ENCODE measurements at regions not wholly inside any gene's neighbourhood (a gene's known extent, or its start where the extent isn't known, plus 50 kb on each side); places are given as distances from the start of the nearest gene placed in this dataset.

DNA sequence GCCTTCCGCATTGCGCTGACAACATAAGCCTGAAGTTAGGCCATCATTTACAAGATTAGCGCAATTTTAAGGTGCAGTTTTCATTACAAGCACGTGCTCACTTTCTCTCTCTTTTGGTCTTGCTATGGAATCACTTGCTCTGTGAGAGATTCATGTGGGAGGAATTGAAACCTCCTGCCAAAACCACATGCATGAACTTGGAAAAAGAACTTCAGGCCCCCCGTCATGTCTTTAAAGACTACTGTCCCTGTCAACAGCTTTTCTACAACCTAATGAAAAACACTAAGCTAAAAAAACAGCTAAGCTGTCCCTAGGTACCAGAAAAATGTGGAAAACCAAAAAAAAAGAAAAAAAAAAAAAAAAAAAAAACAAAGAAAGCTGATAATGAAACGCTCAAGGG lies 1707.6 kb upstream of the RAG2 start:
- Mint-ChIP-seq H3K9me3 (peaks cover 6% of the 10 kb centered on the region), H3K4me3 (no peak overlapping the region), H3K36me3 (ENCODE audit: low read depth) (no peaks in the 10 kb centered on the region), H3K27me3 (no peaks in the 10 kb centered on the region), H3K4me1 (ENCODE audit: low read depth) (no peaks in the 10 kb centered on the region), H3K27ac (no peak overlapping the region)

DNA sequence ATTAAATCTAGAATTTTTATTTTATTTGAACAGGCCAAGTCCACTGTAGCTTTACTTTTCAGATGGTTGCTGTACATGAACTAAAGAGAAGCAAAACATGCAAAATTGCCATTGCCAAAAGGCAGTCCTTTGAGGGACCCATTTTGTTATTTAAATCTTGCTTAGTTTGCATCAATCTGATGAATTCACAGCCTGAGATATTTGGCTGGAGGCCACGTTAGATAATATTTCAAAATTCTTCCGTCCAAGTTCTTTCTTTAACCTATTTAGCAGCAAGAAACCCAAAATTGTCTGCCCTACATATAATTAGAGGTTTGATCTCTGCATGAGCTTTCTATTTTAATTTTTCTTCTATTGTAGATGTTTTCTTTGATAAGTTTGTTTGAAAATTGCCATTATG lies 1706.9 kb upstream of the RAG2 start:
- Mint-ChIP-seq H3K4me1 (ENCODE audit: low read depth) (no peaks in the 10 kb centered on the region), H3K36me3 (ENCODE audit: low read depth) (no peaks in the 10 kb centered on the region), H3K27me3 (no peaks in the 10 kb centered on the region), H3K27ac (no peak overlapping the region), H3K4me3 (no peak overlapping the region), H3K9me3 (peaks cover 6% of the 10 kb centered on the region)

DNA sequence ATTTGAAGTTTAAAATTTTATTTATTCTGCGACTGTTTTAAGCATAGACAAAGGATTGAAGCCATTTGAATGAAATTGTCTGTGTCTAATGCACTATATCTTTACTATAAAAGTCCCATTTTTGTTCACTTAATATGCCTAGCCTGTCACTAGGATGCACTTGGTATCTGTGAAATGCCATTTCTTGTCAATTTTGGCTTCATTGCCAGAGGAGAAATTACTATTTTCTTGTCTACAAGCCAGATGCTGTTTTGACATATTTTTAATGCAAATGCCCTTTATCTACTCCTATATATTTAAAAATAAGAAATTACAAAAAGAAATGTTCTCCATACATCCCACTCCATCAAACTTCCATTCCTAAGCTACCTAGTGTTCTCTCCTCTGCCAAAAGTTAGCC lies 1704.5 kb upstream of the RAG2 start:
- Mint-ChIP-seq H3K27ac (no peak overlapping the region), H3K4me3 (no peak overlapping the region), H3K27me3 (no peaks in the 10 kb centered on the region), H3K9me3 (peaks cover 6% of the 10 kb centered on the region), H3K4me1 (ENCODE audit: low read depth) (no peaks in the 10 kb centered on the region), H3K36me3 (ENCODE audit: low read depth) (no peaks in the 10 kb centered on the region)

DNA sequence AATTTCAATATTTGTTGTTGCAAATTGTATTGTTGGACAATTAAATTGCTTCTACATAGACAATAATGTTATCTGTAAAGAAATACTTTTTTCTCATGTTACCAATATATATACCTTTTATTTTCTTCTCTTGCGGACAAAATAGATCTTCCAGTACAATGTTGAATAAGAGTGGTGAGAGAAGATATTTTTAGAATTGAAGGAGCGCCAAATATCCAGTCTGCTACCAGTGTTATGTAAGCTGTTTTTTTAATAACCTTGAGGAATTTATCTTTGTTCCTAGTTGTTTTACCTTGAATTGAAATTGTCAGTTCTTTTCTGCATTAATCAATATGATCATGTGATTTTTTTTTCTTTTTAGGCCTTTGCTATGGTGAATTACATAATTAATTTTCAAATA lies 1702.5 kb upstream of the RAG2 start:
- Mint-ChIP-seq H3K36me3 (ENCODE audit: low read depth) (no peaks in the 10 kb centered on the region), H3K27me3 (no peaks in the 10 kb centered on the region), H3K9me3 (peaks cover 13% of the 10 kb centered on the region), H3K27ac (no peak overlapping the region), H3K4me1 (ENCODE audit: low read depth) (no peaks in the 10 kb centered on the region), H3K4me3 (no peak overlapping the region)

DNA sequence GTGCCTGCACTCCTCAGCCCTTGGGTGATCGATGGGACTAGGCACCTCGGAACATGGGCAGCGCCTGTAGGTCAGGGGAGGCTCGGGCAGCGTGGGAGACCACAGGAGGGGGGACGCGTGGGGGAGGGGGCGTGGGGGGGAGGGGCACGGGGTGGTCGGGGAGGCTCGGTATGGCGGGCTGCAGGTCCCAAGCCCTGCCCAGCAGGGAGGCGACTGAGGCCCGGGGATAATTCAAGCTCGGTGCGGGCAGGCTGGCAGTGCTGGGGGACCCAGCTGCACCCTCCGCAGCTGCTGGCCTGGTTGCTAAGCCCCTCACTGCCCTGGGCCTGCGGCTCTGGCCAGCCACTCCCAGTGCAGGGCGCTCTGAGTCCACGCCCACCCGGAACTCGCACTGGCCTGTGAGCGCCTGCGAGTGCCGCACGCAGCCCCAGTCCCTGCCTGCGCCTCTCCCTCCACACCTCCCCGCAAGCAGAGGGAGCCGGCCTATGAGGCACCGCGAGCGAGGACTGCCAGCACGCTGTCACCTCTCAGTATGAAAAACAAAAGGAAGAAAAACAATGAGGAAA lies 1698.3 kb upstream of the RAG2 start:
- H3K9me3 Mint-ChIP-seq = peaks cover 24% of the 10 kb centered on the region
- no peak overlapping the region for H3K27ac Mint-ChIP-seq
- H3K4me1 Mint-ChIP-seq (ENCODE audit: low read depth) = no peaks in the 10 kb centered on the region
- H3K27me3 Mint-ChIP-seq = no peaks in the 10 kb centered on the region
- H3K36me3 Mint-ChIP-seq (ENCODE audit: low read depth) = no peaks in the 10 kb centered on the region
- H3K4me3 Mint-ChIP-seq = no peak overlapping the region

DNA sequence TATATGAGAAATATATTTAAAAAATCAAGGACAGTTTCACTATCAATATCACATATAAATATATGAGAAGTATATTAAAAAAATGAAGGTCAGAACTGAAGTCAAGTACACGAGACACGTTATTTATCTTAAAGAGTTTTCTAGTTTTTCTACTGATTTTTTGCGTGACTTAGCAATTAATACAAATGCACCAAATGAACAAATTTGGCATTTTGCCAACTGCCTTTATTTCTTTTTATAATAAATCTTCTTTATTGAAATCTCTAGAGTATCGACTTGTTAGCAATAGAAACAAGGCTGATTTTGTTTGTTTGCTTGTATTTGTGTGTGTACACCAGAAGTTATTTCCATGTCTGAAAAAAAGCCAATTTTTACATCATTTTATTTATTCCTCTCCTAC lies 1684.7 kb upstream of the RAG2 start:
- Mint-ChIP-seq H3K27me3 (no peaks in the 10 kb centered on the region), H3K4me3 (no peak overlapping the region), H3K9me3 (peaks cover 4% of the 10 kb centered on the region), H3K36me3 (ENCODE audit: low read depth) (no peaks in the 10 kb centered on the region), H3K4me1 (ENCODE audit: low read depth) (no peaks in the 10 kb centered on the region), H3K27ac (no peak overlapping the region)

DNA sequence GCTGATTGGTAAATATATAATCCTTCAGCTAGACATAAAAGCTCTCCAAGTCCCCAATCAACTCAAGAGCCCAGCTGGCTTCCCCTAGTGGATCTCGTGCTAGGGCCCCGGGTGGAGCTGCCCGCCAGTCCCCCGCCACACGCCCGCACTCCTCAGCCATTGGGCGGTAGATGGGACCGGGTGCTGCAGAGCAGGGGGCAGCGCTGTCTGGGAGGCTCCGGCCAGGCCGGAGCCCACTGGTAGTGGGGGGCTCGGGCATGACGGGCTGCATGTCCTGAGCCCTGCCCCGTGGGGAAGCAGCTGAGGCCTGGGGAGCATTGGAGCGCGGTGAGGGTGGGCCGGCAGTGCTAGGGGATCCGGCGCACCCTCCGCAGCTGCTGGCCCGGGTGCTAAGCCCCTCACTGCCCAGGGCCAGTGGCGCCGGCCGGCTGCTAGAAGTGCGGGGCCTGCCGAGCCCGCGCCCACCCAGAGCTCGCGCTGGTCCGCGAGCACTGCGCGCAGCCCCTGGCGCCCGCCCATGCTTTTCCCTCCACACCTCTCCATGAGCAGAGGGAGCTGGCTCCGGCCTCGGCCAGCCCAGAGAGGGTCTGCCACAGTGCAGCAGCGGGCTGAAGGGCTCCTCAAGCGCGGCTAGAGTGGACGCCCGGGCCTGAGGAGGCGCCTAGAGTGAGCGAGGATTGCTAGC lies 1680.6 kb upstream of the RAG2 start:
- Mint-ChIP-seq H3K4me3 (no peak overlapping the region), H3K27me3 (no peaks in the 10 kb centered on the region)

DNA sequence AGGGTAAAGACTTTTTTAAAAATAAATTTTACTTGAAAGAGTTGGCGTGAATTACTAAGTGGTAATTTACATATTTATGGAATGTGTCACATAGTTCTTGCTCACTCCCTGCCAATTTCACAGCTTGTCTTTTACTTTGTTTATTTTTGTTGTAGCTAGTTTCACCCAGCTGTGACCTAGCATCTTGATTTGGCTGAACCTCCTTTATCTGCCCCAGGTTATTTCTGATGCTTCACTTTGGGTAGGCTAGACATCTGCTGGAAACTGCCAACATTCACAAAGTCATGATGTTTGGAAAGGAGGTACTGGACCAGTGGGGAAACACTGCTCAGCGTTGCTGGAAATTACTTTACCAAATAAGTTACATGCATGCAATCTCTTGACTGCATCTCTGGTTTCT lies 1676.0 kb upstream of the RAG2 start:
- no peaks in the 10 kb centered on the region for H3K4me1 Mint-ChIP-seq (ENCODE audit: low read depth)
- peaks cover 3% of the 10 kb centered on the region for H3K9me3 Mint-ChIP-seq
- no peak overlapping the region for H3K4me3 Mint-ChIP-seq
- no peaks in the 10 kb centered on the region for H3K27me3 Mint-ChIP-seq
- H3K27ac Mint-ChIP-seq = no peak overlapping the region
- no peaks in the 10 kb centered on the region for H3K36me3 Mint-ChIP-seq (ENCODE audit: low read depth)

More for the DNA sequence above, 1680.6 kb upstream of the RAG2 start:
- no peaks in the 10 kb centered on the region for H3K4me1 Mint-ChIP-seq (ENCODE audit: low read depth)
- H3K9me3 Mint-ChIP-seq = peaks cover 4% of the 10 kb centered on the region
- H3K27ac Mint-ChIP-seq = no peak overlapping the region
- H3K36me3 Mint-ChIP-seq (ENCODE audit: low read depth) = no peaks in the 10 kb centered on the region

DNA sequence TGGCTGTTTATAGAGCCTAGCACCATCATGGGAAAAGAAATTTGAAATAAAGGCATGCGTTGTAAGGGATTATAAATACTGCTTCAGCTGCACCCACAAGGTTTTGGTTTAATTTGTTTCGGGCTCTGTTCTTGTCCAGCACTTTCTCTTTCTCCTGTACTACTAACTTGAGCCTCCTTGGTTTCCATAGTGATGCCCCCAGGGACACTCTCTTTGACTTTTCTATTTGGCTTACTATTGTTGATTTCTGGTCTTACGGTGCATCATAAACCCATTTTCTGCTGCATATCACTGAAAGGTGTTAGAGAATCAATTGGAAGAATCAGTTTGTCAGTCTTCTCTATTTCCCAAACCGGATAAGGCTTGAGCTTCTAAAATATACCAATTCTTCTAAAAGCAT lies 1674.3 kb upstream of the RAG2 start:
- Mint-ChIP-seq H3K36me3 (ENCODE audit: low read depth) (no peaks in the 10 kb centered on the region), H3K4me3 (no peak overlapping the region), H3K4me1 (ENCODE audit: low read depth) (no peaks in the 10 kb centered on the region), H3K27ac (no peak overlapping the region), H3K9me3 (peaks cover 3% of the 10 kb centered on the region), H3K27me3 (no peaks in the 10 kb centered on the region)

DNA sequence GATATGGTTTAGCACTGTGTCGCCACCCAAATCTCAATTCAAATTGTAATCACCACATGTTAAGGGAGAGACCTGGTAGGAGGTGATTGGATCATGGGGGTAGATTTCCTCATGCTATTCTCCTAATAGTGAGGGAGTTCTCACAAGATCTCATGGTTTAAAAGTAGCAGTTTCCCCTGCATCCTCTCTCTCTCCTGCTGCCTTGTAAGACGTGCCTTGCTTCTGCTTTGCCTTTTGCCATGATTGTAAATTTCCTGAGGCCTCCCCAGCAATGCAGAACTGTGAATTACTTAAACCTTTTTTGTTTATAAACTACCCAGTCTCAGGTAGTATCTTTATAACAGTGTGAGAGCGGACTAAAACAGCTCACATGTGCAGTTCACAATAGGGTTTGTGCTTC lies 1668.7 kb upstream of the RAG2 start:
- Mint-ChIP-seq H3K9me3 (peaks cover 3% of the 10 kb centered on the region), H3K36me3 (ENCODE audit: low read depth) (no peaks in the 10 kb centered on the region), H3K4me3 (no peak overlapping the region), H3K27me3 (no peaks in the 10 kb centered on the region), H3K4me1 (ENCODE audit: low read depth) (no peaks in the 10 kb centered on the region), H3K27ac (no peak overlapping the region)

DNA sequence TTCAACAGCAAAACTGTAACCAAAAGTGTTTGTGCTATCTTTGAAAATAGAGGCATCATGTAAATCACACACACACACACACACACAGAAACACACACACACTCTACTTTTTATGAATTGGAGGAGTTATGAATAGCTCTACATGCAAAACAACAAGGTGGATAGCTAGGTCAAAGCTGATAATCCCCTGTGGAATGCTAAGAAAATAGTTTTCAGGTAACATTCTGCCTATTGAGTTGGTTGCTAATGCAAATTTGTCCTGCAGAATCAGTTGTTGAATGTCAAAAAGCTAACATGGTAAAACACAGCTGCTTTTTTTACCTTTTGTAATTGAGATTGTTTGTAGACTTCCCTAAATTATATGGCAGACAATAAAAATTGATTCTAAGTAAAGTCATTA lies 1658.4 kb upstream of the RAG2 start:
- H3K27ac Mint-ChIP-seq = no peak overlapping the region
- no peaks in the 10 kb centered on the region for H3K27me3 Mint-ChIP-seq
- H3K4me1 Mint-ChIP-seq (ENCODE audit: low read depth) = no peaks in the 10 kb centered on the region
- H3K4me3 Mint-ChIP-seq = no peak overlapping the region
- H3K9me3 Mint-ChIP-seq = peaks cover 9% of the 10 kb centered on the region
- no peaks in the 10 kb centered on the region for H3K36me3 Mint-ChIP-seq (ENCODE audit: low read depth)

DNA sequence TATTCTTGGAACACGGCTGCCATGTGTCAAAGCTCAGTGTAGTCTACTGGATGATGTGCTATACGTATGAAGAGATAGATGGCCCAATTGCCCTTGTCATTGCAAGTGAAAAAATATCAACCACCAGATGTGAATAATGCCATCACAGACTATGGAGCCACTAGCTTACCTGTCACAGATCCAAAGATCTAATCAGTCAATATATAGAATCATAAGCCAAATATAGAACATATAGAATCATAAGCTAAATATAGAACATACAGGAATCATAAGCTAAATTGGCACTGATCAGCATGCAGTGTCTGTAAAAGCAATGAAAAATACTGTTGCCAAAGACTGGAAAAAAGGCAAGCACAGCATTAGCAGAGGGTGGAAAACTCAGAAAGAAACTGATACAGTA lies 1656.9 kb upstream of the RAG2 start:
- no peaks in the 10 kb centered on the region for H3K36me3 Mint-ChIP-seq (ENCODE audit: low read depth)

DNA sequence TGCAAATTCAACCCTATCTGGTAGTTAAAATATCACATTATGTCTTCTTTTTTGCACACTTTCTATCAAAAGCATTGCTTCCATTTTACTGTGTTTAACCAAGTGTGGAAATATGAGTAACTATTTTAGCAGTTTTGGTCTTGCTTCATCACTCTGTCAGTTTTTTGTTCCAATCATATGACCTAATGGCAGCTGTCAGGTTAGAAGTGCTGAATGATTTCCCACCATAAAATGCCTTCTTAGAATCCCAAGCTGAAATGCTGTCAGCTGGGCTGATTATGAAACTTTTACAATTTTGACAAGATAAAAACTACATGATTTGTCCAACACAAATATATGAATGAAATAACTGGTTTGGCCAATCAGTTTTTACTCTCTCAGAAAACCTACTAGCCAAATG lies 1654.6 kb upstream of the RAG2 start:
- Mint-ChIP-seq H3K4me3 (no peak overlapping the region), H3K4me1 (ENCODE audit: low read depth) (no peaks in the 10 kb centered on the region), H3K36me3 (ENCODE audit: low read depth) (no peaks in the 10 kb centered on the region), H3K27ac (no peak overlapping the region), H3K9me3 (no peaks in the 10 kb centered on the region), H3K27me3 (no peaks in the 10 kb centered on the region)

More for the DNA sequence above, 1656.9 kb upstream of the RAG2 start:
- H3K27me3 Mint-ChIP-seq = no peaks in the 10 kb centered on the region
- no peaks in the 10 kb centered on the region for H3K4me1 Mint-ChIP-seq (ENCODE audit: low read depth)
- H3K4me3 Mint-ChIP-seq = no peak overlapping the region
- peaks cover 3% of the 10 kb centered on the region for H3K9me3 Mint-ChIP-seq
- no peak overlapping the region for H3K27ac Mint-ChIP-seq

DNA sequence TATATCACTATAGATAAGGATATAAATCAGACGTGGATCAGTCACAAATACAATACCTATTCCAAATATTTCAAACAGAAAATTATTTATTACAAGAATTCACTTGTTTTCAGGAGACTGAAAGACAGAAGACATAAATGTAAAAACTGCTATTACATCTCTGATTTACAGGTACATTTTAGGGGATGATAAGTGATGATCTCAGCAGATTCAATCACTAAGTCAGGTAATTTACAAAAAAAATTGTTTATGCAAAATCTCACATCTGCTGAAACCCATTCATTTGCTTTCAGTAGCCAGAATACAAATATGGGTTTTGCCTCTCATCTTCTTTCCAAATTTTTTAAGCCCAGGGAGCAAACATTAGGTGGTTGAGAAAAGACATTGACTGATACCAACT lies 1648.4 kb upstream of the RAG2 start:
- peaks cover 14% of the 10 kb centered on the region for H3K9me3 Mint-ChIP-seq
- H3K27me3 Mint-ChIP-seq = no peaks in the 10 kb centered on the region
- H3K4me1 Mint-ChIP-seq (ENCODE audit: low read depth) = no peaks in the 10 kb centered on the region
- no peak overlapping the region for H3K4me3 Mint-ChIP-seq
- H3K36me3 Mint-ChIP-seq (ENCODE audit: low read depth) = no peaks in the 10 kb centered on the region
- H3K27ac Mint-ChIP-seq = no peak overlapping the region

DNA sequence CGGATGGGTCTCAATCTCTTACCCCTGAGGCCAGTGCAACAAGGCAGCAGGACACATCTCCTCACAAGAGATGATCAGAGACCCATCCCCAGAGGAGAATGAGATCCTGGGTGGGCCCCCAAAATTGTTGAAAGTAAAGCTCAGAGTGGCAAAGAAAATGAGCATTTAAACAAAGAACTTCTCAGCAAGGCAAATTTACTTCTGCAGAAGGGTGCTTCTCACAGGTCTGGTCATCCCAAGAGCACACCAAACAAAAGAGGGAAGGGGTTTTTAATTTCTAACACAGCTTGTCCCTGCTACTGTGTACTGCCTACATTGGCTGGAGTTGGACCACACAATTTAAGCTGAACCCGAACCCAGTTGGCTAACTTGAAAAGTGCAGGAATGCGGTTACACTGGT lies 1628.6 kb upstream of the RAG2 start:
- Mint-ChIP-seq H3K27me3 (no peaks in the 10 kb centered on the region), H3K27ac (no peak overlapping the region)

DNA sequence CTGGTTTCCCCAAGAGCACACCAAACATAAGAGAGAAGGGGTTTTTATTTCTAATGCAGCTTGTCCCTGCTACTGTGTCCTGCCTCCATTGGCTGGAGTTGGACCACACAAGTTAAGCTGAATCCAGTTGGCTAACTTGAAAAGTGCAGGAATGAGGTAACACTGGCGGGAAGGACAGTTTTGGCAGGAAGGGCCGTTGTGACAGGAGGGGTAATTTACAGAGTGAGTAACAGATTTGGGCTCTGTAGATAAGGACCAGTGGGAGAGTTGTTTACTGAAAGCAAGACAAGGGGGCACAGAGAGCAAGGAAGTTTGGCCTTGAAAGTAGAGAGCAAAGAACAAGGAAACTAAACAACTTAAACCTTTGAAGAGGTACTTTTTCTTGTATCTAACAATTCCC lies 1623.3 kb upstream of the RAG2 start:
- peaks cover 29% of the 10 kb centered on the region for H3K9me3 Mint-ChIP-seq
- no peaks in the 10 kb centered on the region for H3K4me1 Mint-ChIP-seq (ENCODE audit: low read depth)
- no peak overlapping the region for H3K27ac Mint-ChIP-seq
- H3K4me3 Mint-ChIP-seq = no peak overlapping the region
- no peaks in the 10 kb centered on the region for H3K27me3 Mint-ChIP-seq
- H3K36me3 Mint-ChIP-seq (ENCODE audit: low read depth) = no peaks in the 10 kb centered on the region

More for the DNA sequence above, 1628.6 kb upstream of the RAG2 start:
- no peak overlapping the region for H3K4me3 Mint-ChIP-seq
- H3K9me3 Mint-ChIP-seq = peaks cover 40% of the 10 kb centered on the region
- H3K36me3 Mint-ChIP-seq (ENCODE audit: low read depth) = no peaks in the 10 kb centered on the region
- H3K4me1 Mint-ChIP-seq (ENCODE audit: low read depth) = no peaks in the 10 kb centered on the region
